GM18526 (cell line): ENCODE measurements at regions not wholly inside any gene's neighbourhood (a gene's known extent, or its start where the extent isn't known, plus 50 kb on each side); places are given as distances from the start of the nearest gene placed in this dataset.

ENCODE experiments used
- POLR2A ChIP-seq: IDR thresholded peaks from 3 replicates; pipeline ENCODE4 v1.6.1; 2011; ENCODE audit not compliant: insufficient read length; ENCODE audit errors: extremely low read depth

DNA sequence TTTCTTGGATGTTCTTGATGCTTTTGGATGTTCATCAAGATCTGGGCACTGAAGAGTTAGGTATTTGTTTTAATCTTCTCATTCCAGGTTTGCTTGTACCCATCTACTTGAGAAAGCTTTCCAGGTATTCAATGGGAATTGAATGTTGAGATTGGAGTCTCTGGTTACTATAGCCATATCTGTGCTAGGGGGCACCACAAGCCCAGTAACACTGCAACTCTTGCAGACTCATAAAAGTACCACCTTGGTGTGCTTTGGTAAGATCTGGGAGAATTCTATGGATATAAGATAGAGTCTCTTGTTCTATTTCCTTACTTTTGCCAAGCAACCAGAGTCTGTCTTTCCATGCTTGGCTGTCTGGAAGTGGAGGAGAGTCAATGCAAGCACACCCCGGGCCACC lies 518.9 kb upstream of the VRK2 start:
- TF ChIP-seq POLR2A: no peak

- no peak for TF ChIP-seq POLR2A
Measured at GRCh38 chr2:57528499-57528898, 518.1 kb upstream of the VRK2 start.

DNA sequence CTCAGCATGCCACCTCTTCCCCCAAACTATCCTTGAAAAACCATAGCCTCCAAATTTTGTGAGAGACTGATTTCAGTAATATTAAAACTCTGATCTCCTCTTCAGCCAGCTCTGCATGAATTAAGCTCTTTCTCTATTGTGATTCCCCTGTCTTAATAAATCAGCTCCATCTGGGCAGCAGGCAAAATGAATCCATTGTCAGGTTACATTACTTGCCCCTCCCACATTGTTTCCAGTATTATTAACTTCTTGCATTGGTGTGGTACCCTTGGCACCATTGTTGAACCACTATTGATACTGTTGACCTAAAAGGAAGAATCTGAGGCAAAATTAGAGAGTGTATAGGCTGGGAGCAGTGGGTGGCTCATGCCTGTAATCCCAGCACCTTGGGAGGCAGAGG lies 512.2 kb upstream of the VRK2 start:
- TF ChIP-seq POLR2A: no peak

GRCh38 chr2:57536535-57537231 lies 509.9 kb upstream of the VRK2 start:
- TF ChIP-seq POLR2A: no peak

- no peak for TF ChIP-seq POLR2A
Measured at GRCh38 chr2:57539761-57540160, 506.8 kb upstream of the VRK2 start.

- no peak for TF ChIP-seq POLR2A
Measured at GRCh38 chr2:57542081-57542480, 504.5 kb upstream of the VRK2 start.

DNA sequence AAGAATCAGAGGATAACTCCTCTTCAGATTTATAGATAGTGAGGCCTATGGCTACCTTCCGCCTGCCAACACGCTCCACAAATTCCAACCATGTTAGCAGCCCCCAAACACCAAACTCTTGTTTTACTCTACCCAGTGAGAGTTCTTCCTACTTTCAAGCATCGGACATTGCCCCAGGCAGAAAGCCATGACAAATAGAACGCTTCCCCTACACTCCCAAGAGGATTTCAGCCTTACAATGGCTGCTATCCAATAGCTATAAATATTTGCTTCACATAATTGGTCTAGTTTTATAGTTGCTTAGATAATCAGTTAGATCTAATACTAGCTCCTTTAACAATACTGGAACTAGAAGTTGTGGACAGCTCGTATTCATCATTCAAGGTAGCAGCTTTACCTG lies 503.4 kb upstream of the VRK2 start:
- no peak for TF ChIP-seq POLR2A

DNA sequence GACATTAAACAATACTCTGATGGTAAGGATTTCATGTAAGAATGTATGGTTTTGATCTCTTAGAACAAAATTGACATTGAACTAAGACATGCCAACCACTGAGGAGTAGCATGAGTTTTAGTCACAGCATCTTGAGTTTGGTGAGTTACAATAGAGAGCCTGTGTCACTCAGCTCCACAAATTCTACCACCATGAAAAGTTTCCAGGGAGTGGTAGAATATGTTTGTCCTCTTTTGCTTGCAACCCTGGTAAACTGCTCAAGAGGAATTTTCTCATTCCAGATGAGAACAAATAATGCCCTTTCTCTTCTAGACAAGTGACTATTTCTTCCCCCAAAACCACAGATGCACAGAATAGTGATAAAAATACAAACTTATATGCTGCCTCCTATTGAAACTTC lies 502.0 kb upstream of the VRK2 start:
- TF ChIP-seq POLR2A: no peak

- TF ChIP-seq POLR2A: no peak
Measured at GRCh38 chr2:57546478-57546877, 500.1 kb upstream of the VRK2 start.

DNA sequence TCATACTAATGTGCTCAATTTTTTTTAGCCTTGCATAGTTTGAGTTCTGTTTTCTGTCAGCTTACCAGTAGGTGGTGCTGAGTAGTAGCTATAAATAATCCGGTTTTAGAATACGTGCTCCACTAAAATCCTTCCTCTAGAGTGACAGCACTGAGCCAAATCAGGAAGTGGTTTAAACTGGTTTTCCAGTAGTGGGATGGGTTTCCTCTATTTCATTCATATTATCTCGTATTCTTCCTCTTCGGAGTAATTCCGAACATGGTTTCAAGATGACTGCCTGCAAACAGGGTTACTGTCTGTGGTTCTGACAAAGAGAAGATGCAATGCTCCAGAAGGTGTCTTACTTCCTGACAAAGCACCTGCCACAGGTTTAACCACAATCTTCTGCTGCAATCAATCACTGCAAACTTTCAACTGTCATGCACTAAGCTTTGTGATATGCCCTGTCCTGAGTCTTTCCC lies 496.9 kb upstream of the VRK2 start:
- no peak for TF ChIP-seq POLR2A

DNA sequence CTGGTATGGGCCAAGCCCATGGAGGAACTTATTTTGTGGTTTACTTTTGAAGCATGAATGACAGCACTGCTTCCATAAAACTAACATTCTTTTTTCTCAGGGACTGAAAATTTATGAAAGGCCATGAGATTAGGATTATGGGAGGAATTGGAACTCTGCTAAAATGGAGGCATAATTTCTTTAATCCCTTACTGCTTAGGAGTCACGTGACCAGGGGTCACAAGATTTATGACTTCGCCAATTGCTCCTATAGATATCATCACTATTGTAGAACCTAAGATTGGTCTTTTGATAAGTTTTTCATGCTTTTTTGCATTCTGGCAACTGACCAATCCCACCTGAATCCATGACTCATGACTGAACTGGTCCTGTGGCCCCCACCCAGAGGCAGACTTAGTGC lies 495.7 kb upstream of the VRK2 start:
- TF ChIP-seq POLR2A: no peak

DNA sequence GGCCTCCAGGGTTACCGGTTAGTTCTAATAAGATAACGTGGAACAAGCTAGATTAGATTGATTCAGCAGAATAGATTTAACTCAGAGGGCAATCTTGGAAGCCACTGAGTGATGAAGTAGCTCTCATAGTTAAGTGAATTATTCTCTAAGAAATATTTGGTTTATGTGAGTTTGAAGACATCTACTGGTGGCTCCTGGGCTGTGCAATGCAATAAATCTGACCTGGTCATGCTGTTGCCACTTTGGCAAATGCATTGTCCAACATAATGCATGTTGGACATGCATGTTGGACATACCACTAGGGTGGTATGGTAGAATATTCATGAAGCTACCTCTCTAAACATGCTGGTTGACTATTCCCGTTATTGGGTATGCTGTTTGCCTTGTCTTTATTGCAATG lies 493.7 kb upstream of the VRK2 start:
- TF ChIP-seq POLR2A: no peak

DNA sequence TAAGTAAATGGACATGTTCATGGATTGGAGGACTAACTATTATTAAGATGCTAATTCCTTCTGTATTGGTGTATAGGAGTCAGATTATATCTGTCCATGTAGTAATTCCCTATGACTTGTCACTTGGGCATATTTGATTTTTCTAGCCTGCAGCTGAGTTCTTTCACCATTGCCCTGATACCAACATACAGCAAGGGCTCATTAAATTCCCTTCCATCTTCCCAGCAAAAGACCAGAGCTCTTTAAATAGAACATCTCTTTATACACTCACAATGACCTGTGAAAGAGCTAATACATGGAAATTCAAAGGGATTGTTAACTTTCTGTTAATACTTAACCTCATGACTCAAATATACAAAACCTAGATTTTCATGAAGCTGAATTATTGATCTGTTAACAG lies 492.3 kb upstream of the VRK2 start:
- no peak for TF ChIP-seq POLR2A

DNA sequence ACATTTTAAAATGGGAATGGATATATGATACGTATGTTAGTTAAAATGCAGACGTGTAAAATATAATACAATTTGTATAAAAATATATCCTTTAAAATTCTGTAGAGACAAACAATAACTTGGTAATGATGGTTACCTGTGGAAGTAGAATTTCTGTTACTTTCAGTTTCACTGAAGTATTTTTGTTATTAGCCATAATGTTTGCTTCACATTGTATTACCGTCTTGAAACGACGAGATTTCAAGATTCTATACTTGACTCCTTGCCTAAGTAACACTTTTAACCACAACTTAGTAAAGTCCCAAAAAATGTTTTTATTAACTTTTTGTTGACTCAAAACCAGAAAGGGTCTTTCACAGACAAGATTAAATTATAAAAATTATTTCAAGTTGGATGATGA lies 488.3 kb upstream of the VRK2 start:
- no peak for TF ChIP-seq POLR2A

DNA sequence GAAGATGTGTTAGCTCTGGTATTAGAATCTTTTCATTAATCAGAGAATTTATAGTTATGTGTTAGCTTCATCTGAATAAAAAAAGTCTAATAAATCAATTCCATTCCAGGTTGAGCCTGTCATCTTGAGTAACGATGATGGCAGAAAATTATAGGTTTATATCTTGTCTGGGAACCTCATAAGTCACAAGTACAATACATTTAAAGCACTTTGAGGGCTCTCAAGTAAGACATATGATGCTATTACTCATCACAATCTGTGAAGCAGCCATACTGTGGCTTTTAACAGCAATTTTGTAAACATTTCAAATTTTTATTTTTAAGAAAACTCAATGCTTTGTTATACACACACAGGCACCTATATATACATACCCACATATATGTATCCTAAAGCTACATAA lies 484.1 kb upstream of the VRK2 start:
- no peak for TF ChIP-seq POLR2A

DNA sequence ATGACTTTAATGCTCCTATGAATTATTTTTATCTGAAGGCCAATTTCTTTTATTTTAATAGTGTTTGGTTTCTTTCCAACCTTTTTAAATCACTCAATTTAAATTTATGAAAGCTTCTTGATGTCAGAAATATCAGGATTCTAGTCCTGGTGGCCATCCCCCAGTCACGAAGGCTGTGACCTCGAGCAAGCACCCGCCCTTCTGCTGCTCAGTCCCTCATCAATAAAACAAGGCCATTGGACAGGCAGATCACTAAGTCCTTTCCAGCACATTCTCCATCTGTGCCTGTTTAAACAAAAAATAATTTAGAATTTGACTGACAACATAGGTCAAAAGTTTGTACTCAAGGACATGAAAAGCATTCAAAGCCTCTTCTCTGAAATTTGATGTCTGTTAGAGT lies 483.6 kb upstream of the VRK2 start:
- no peak for TF ChIP-seq POLR2A

DNA sequence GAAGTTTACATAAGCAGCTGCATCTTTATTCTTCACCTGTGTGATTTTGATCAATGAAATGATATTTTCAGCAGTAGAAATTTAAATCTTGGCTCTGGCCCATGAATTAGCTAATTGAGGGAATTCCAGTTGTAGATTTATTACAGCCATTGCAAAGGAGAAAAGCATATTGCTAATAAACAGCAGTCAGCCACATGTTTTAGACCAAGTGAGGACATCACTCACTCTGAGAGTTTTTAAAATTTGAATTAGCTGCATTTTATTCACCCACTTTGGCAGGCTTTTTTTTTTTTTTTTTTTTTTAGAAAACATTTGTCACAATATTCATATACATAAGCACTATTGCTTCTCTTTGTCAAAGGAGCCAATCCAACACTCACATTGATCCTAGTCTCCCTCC lies 479.4 kb upstream of the VRK2 start:
- no peak for TF ChIP-seq POLR2A
